Germinal center (tissue), 1 donor: ENCODE measurements at regions not wholly inside any gene's neighbourhood (a gene's known extent, or its start where the extent isn't known, plus 50 kb on each side); places are given as distances from the start of the nearest gene placed in this dataset.

ENCODE experiments used
- DNase-seq: peaks from one replicate; pipeline ENCODE4 v3.0.0; 2012; ENCODE audit warnings: mixed read lengths, low spot score

- DNase-seq: no peak
Observed at GRCh38 chr1:116262995-116263385, 110.1 kb upstream of the ATP1A1 start.

GRCh38 chr1:116265931-116266863 lies 106.8 kb upstream of the ATP1A1 start:
- no peak for DNase-seq

GRCh38 chr1:116266864-116267212 lies 106.2 kb upstream of the ATP1A1 start:
- DNase-seq: no peak

GRCh38 chr1:116268211-116268610 lies 104.8 kb upstream of the ATP1A1 start:
- no peak for DNase-seq

DNA sequence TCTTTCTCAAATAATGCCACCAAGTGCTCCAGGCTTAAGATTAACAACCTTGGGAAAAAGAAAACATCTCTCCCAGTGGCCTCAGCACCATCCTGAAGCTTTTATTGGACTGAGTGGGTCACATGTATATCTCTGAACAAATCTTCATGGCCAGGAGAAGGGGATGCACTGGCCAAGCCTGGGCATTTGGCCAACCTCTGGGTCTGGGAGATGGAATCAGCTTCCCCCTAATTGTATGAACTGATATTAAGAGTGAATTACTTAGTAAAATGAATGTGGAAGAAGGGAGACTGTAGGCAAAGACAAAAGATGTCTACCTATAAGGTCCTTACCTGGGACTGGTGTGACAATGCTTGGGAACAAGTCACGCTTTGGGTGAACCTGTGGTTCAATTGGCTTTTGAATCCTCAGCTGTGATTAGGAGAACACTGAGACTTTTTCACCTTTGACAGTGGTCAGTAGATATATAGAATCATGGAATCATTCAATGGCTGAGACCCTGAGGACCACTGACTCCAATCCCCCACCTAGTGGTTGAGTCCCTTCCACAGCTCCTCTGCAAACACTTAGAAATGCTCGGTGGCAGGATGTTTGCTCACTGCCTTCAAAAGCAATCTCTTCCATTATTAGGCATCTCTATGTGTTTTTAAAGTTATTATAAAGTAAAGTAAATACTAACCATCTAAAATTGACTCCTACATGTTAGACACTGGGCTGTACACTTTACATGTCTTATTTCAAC lies 102.6 kb upstream of the ATP1A1 start:
- DNase-seq: no peak

GRCh38 chr1:116273042-116273783 lies 99.8 kb upstream of the ATP1A1 start:
- DNase-seq: no peak

DNA sequence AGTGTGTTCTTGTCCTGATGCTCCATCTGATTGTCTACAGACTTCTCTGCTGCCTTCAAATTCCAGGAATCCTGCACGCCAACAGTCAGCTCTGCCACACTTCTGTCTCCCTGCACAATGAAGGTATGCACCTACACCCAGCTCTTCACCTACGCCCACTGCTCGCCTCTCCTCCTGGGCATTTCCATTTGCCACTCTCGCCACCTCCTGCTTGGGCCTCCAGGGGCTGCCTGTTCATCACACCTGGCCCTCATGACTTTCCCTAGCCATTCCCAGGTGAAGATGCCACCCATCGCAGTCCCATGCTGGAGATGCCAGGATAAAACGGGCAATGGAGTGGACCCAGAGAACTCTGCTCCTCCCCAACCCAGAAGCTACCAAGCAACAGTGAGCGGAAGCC lies 96.5 kb upstream of the ATP1A1 start:
- no peak for DNase-seq

- DNase-seq: no peak
Observed at GRCh38 chr1:116277840-116278540, 95.1 kb upstream of the ATP1A1 start.

DNA sequence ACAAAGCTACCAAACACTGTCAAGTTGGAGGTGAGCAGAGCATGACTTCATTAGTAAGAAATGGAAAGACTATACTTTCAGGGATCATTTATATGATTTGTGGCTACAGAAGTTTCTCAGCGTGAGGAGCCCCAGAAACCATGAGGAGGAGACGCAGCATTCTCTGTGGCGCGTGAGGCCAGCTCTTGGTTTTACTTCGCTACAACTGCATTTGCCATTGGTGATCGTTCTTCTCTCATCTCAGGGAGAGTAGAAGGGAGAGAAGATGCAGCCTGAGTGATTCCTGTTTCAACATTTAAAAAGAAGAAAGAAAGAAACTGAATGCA lies 94.5 kb upstream of the ATP1A1 start:
- no peak for DNase-seq

DNA sequence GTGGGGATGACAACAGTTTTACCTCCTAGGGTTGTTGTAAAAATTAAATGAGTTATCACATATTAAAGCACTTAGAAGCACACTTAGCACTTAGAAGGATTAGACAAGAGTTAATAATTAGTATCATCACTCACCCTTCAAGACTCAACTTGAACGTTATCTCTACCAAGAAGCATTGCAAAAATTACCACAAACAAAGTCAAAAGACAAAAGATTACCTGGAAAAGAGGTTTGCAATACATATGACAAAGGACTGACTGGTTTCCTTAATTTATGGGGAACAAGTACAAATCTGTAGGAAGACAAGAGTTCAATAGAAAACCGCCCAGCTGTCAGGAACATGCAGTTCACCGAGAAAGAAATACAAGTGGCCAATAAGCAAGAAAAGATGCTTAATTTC lies 93.3 kb upstream of the ATP1A1 start:
- no peak for DNase-seq

- no peak for DNase-seq
Observed at GRCh38 chr1:116284819-116285390, 88.1 kb upstream of the ATP1A1 start.

GRCh38 chr1:116286541-116286971 lies 86.5 kb upstream of the ATP1A1 start:
- no peak for DNase-seq

DNA sequence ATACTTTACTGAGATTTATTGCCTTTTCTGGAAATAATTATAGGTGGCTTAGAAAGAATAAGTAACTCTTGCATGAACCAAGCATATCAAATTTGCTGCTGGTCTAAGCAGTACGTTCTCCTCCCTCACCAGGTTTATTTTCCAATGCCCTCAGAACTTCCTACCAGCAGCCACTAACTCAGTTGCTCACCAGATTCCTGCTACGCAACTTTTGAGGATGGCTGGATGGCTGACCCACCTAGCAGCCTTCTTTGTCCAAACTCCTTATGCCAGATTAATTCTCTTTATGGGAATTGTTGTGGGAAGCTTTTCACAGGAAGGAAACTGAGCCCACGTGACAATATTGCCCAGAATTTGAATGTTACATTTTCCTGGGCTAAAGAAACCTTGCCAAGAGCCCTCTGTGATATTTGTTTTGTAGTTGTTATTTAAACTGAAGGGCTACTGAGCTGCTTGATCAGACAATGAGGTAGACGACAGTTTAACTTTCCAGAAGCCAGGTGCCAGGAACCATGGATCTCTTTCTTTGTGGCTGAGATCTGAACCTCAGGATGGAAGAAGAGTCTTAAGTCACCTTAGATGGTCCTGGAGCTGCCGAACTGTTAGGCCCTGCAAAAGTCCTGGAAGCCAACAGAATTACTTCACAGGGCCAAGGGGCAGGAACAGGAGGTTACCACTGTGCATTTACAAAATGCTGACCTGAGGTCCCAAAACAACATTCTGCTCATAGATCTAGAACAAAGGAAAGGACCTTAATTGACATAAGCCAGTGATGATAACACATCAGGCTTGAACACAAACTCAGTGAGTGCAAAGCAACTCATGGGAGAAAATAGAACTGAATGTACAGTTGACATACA lies 85.5 kb upstream of the ATP1A1 start:
- no peak for DNase-seq

DNA sequence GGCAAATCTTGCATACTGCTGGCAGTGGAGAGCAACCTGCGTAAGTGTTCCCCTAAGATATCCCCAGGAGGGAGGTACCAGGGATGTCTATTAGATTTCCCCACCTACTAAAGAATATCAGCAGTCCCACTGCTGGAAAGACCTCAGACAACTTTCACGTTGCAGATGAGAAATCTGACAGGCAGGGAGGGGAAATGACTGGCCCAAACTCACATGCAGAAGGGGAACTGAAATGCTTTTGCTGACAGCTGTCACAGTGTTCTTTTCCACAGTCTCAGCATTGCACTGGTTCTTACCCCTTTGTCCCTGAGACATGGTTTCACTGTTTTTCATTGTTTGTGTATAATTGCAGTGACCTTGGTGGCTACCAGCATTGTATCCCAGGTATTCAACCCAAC lies 84.8 kb upstream of the ATP1A1 start:
- no peak for DNase-seq

GRCh38 chr1:116289193-116289592 lies 83.9 kb upstream of the ATP1A1 start:
- no peak for DNase-seq

- DNase-seq: no peak
Observed at GRCh38 chr1:116290085-116290705, 82.8 kb upstream of the ATP1A1 start.

GRCh38 chr1:116291024-116291423 lies 82.0 kb upstream of the ATP1A1 start:
- no peak for DNase-seq

GRCh38 chr1:116292929-116293725 lies 79.9 kb upstream of the ATP1A1 start:
- DNase-seq: no peak

DNA sequence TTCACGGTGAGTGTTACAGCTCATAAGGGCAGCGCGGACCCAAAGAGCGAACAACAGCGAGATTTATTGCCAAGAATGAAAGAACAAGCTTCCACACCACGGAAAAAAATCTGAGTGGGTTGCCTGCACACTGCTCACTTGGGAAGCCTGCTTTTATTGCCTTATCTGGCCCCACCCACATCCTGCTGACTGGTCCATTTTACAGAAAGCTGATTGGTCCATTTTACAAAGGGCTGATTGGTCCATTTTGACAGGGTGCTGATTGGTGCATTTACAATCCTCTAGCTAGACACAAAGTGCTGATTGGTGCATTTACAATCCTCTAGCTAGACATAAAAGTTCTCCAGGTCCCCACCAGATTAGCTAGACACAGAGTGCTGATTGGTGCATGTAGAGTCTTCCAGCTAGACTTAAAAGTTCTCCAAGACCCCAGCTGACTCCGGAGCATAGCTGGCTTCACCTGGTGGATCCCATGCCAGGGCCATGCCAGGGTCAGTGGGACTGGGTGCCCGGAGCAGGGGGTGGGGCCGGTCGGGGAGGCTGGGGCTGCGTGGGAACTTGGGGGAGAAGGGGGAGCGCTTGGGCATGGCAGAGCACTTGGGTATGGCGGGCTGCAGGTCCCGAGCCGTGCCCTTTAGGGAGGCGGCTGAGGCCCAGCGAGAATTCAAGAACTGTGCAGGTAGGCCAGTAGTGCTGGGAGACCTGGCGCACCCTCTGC lies 75.4 kb upstream of the ATP1A1 start:
- no peak for DNase-seq
